NCI-H2227 (cell line): ENCODE measurements at regions not wholly inside any gene's neighbourhood (a gene's known extent, or its start where the extent isn't known, plus 50 kb on each side); places are given as distances from the start of the nearest gene placed in this dataset.

ENCODE experiments used
- DNase-seq: peaks from one replicate; lab custom pipeline; 2025; ENCODE audit not compliant: unreplicated experiment; lab: John Stamatoyannopoulos, UW

GRCh38 chr3:139870000-139870675 lies 64.8 kb upstream of the CLSTN2 start:
- DNase-seq, result no peak

DNA sequence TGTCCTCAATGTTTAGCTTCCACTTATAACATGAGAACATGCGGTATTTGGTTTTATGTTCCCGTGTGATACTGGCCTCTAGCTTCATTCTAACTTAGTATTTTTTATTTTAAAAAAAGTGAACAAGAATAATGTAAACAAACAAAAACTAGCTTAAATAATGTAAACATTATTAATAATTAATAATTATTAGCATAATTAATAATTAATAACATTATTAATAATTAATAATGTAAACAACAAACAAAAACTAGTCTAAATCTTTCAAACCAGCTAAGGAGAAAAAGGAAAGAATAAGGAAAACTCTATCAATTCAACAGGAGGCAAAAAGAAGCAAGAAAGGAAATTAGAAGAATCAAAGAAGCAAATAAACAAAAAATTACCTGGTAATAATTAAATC lies 66.2 kb upstream of the CLSTN2 start:
- DNase-seq, result no peak

DNA sequence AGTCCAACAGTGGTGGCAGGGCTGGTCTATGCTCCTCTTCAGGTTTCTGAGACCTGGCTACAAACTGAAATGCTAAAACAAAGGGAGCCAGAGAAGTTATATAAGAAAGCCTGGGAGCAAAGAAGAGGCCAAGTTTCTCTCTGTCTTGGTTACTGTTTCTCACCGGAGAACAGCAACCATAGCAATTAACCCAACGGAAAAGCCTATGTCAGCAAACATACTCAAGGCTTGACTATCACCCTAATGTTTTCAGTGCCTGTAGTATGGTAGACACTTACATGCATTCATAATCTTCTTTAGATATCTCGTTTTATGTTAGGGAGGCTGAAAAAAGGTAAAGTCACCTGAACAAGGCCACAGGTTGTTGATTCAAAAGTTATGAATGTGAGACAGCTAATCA lies 86.3 kb upstream of the CLSTN2 start:
- DNase-seq, result no peak

DNA sequence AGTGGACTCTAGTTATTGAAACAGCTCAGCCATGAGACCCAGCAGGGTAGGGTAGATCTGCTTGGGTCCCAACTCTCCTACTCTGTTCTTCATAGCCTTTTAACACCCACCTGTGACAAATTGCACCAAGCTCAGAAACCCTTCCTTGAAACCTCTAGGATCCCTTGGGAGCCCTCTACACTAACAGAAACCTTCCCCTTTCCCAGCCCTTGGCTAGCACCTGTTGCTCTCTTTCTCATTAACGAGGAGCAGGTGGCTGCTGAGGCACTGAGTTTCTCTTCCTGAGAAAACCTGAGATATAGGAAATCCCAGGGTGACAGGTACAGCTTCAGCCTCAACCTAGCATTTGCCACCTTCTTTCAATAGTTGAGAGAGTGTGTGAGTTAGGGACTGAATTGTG lies 88.3 kb upstream of the CLSTN2 start:
- no peak for DNase-seq

DNA sequence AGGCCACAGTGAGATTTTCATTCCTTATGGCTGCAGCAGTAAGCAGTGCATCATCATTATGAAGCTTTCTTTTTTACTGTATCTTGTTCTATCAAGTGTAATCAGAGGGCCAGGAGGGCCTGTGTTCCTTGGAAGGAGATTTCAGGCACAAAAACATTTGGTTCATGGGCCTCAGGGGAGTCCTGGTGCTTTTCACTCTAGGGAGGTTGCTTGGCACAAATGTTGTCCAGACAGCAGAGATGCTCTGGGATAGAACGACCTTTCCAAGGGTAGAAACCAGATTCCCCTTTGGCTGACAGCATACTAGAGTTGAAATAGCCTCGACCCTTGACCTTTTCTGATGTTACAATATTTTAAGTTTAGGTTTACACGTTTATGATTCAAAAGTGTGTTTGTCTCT lies 95.3 kb upstream of the CLSTN2 start:
- no peak for DNase-seq

GRCh38 chr3:139839014-139839413 lies 96.0 kb upstream of the CLSTN2 start:
- DNase-seq, result no peak

GRCh38 chr3:139838269-139838957 lies 96.6 kb upstream of the CLSTN2 start:
- DNase-seq, result no peak

- DNase-seq, result no peak
Measured at GRCh38 chr3:139836698-139837464, 98.1 kb upstream of the CLSTN2 start.

DNA sequence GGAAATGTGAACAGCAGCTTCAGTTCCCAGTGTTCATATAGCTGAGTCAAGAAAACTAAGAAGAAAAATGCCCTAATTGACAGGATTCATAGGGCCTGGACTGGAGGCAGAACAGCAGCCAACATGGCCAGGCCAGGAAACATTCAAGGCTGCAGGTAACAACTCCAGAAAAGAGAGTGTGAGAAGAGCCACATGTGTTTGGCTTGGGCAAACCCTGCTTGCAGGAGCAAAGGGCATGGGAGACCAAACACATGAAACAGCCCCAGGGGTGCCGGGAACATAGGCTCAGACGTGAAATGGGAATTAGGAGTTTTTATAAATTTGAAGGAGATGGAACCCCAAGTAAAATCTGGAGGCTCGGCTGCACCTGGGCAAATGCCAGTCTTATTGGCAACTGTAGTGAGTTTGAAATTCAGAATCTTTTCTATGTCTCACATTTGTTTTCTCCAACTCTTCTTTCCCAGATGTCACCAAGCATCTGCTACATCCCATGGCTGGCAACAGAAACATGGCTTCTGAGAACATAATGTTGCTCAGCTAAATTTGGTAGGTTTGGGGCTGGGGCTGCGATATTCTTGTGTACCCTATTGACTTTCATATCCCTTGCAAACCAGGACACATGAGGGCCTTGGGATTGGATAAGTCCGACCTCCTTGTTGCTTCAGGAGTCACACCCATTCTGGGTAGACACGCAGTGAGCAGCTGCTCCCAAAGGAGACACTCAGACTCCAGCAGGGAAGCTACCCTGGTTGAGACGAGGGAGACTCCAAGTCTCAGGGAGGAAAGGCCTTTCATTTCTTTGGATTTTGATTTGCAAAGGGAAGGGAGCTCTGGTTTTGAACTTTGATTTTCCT lies 98.9 kb upstream of the CLSTN2 start:
- no peak for DNase-seq

DNA sequence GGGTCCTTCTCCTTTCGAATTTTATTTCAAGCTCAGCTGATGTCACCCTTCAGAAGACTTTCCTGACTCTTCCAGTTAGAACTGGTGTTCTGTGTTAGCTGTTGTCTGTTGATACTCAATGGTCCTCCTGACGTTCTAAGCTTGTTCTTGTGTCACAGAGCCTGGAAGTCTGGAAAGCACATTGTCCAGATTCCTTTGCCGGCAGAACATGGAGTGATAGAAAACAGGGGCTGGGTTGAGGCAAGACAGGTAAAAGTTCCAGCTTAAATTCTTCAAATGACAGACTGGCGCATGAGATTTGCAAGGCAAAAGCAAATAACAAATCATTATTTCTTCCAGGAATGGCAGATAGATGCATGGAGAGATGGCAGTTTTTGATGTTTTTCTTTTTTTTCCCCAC lies 102.0 kb upstream of the CLSTN2 start:
- no peak for DNase-seq

DNA sequence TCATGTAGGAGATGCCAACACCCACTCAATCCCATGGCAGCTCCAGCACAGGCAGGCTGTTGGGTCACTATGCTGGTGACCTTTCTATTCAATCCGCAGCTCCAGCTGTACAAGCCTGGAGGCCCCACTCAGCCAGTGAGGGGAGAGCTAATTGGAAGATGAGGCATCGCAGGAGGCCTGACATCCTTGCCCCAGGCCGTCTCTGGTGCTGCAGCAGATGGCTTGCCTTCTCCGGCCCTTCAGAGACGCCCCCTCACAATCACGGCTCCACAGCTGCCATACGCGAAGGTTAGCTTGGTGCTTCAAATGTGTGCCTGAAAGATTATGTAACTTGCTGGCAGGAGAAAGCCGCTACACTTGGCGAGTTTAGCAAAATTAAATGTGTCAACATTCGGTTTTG lies 104.2 kb upstream of the CLSTN2 start:
- DNase-seq, result peak; percentile 91

DNA sequence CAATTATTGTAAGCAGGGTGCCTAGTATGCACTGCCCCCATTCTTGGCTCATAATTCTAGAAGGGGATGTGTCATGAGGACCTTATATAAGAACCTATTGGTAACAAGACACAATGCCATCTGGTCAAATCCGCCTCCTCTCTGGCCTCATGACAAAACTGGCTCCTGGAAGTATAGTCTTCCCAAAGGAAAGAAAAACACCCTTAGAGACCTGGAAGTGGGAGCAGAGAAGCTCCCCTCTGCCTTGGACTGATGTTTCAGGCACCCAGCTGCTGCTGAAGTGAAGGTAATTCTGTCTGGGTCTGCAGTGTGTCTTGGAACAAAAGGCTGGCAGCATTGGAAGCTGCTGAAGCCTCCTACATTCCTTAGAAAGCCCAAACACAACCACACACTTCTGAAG lies 107.2 kb upstream of the CLSTN2 start:
- DNase-seq, result no peak

- DNase-seq, result no peak
Measured at GRCh38 chr3:139824864-139825263, 110.1 kb upstream of the CLSTN2 start.

DNA sequence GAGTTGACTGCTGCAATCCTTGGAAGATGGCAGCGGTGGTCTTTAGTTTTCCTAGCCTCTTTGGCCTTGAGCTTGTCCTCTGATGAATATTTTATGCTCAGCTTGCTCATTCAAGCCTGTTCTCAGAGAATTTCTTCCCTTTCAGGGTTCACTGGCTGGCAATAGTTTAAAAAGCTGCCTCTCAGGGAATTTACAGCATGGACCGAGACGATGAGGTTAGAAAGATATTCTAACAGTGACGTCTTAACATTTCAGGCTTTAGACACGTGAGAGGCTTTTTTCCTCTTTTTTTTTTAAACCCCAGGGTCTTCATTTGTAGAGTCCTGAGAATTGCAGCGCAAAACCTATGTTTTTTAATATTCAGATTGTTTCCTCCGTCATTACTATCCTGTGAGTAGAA lies 120.3 kb upstream of the CLSTN2 start:
- no peak for DNase-seq

- DNase-seq, result no peak
Measured at GRCh38 chr3:139811331-139811730, 123.7 kb upstream of the CLSTN2 start.

- DNase-seq, result no peak
Measured at GRCh38 chr3:139808201-139808600, 126.8 kb upstream of the CLSTN2 start.

DNA sequence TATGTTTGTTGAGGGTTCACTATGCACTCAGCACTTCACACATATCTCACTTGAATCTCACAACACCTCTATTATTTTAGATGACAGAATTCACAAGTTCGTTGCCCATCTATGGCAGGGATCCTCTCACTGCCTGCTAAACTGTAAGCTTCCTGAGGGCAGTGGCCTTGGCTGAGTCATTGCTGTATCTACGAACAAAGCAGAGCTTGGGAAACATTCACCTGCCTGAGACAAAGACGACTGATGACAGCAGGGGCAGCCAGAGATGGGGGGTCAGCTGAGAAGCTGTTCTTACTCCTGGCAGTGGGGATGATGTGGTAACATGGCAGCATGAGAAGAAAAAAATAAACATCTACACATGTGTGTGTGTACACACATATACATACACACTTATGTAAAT lies 125.5 kb upstream of the NMNAT3 start:
- no peak for DNase-seq

DNA sequence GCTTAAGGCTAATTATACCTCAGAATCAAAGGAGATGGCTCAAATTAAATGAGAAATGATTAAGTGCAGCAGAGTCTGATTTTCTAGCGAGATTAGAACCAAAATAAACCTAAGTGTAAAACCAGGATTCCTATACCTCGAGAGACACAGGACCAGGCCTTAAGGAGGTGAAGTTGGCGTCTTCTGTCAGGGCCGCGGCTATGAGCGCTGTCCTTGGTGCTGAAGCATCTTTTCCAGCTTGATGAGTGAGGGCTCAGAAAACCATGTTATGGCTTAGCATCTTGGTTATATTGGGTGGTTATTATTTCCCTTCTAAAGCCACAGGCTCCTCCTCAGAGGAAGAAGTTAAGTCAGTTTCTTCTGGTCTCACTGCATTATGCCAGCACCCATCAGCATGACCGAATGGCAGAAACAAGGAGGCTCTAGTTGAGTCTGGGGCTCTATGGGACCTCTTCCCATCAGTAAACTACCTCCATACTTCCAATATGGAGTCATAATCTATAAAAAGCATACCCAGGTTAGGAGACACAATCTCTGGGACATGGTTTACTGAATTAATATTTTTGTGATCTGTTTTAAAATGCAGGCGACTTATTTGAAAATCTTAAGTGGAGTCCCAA lies 120.1 kb upstream of the NMNAT3 start:
- DNase-seq, result no peak

DNA sequence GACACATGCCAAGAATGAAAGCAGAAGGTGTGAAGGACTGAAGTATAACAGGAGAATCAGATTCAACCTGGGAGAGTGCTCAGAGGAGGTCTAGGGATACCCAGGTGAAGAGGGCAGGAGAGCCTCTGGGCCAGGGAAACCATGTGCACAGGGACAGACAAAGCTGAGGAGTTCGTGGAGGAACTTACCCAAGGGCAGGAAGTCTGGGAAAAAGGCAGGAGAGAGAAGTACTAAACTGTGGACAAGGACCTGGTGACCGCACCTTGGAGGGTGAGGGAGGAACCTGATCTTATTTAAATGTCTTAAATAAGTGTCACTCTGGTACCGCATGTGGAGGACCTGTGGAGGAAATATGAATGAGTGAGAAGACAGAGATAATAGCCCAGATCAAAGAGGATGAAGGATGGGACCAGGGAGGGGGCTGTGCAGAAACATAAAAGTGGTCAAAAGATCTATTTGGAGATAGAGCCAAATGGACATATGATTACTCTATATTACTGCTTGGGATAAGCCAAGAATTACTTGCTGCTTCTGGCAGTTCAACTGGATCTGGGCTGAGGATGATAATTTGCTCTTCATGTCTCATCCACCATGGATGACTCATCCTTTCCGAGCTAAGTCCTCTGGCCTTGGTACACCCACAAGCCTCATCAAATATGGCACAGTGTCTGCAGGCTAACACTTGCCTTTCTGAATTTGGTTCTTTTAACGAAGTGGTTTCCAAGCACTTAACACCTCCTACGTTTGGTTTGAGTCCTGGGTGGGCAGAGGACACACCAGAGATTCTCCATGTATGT lies 116.9 kb upstream of the NMNAT3 start:
- no peak for DNase-seq

DNA sequence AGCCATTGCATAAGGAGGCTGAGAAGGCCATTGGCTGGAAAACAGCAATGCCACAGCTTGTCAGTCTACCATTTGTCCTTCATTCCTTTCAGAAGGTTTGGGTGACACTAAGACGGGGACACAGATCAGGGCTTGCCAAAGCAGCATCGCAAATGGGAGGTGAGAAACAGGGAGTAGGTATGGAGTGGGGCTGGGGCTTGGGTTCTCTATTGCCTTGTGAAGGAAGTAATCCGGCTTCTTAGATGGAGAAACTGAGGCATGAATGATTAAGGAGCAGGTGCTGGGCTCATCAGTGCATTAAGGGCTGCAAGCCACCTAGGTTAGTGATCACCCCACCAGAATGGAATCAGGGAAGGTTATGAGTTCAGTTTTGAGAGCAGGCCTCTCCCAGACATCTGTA lies 115.6 kb upstream of the NMNAT3 start:
- no peak for DNase-seq
